HepG2 (cell line): ENCODE measurements at regions not wholly inside any gene's neighbourhood (a gene's known extent, or its start where the extent isn't known, plus 50 kb on each side); places are given as distances from the start of the nearest gene placed in this dataset.

Source experiments
- ATAC-seq: fragments of 200-7000 bp; cut with Tn5 transposase; 3 replicates; pipeline ENCODE4 v1.9.1; 2020; ENCODE audit warnings: mild to moderate bottlenecking, moderate library complexity
- BruUV-seq: library from RNA; stranded (reverse); fragments of 400-500 nt; replicated peaks from 2 replicates; lab custom pipeline; 2021; lab: Mats Ljungman, UMichigan
- CTCF ChIA-PET: fragments of 300-600 bp; formaldehyde crosslinking; extraction: SDS; loops from one replicate; lab custom pipeline; 2021; ENCODE audit warnings: low total read pairs, inconsistent platforms, low intra/inter-chr PET ratio; lab: Yijun Ruan, JAX
- POLR2A ChIA-PET: fragments of 350-600 bp; sonication (Branson Sonifier 250); formaldehyde crosslinking; loops from one replicate; lab custom pipeline; 2020; ENCODE audit warnings: antibody characterized with exemption, inconsistent platforms; lab: Yijun Ruan, JAX
- DNase-seq: peaks from one replicate; pipeline ENCODE4 v3.0.0-alpha.2; 2015; ENCODE audit warnings: low spot score
- FAIRE-seq: peaks from 3 replicates; lab custom pipeline; 2011; peaks lifted over from hg19 to GRCh38; lab: Jason Lieb, UNC
- H2AFZ ChIP-seq: one replicate; pipeline ENCODE4 v1.6.1; 2011; ENCODE audit warnings: low read length, inconsistent platforms
- H3K27ac ChIP-seq: fragments of 300-600 bp; 3 replicates; pipeline ENCODE4 v1.8.0; 2011; ENCODE audit warnings: mixed run types, mild to moderate bottlenecking, mixed read lengths, low read length, inconsistent platforms; ENCODE audit not compliant: insufficient read depth; ENCODE audit errors: extremely low read length
- H3K27me3 ChIP-seq, 2 experiments: fragments of 200-600 bp in 1 of 2; 2 replicates in 1 of 2; 3 replicates in 1 of 2; pipeline versions ENCODE4 v1.6.0 to v1.8.0; 2011; ENCODE audit warnings: low read length in 2 of 2, mild to moderate bottlenecking in 2 of 2, moderate library complexity in 2 of 2, inconsistent platforms in 1 of 2; ENCODE audit not compliant: insufficient read depth in 2 of 2, control insufficient read depth in 1 of 2
- H3K36me3 ChIP-seq, 2 experiments: fragments of 200-600 bp in 1 of 2; replicated peaks in 1 of 2; 2 replicates in 1 of 2; 3 replicates in 1 of 2; pipeline versions ENCODE4 v1.5.1 to v1.8.0; 2011; ENCODE audit warnings: low read length in 2 of 2, inconsistent platforms in 1 of 2; ENCODE audit not compliant: insufficient read depth in 2 of 2, control insufficient read depth in 1 of 2
- H3K4me1 ChIP-seq: 2 replicates; pipeline ENCODE4 v1.5.1; 2012; ENCODE audit warnings: low read length, inconsistent platforms; ENCODE audit not compliant: insufficient read depth
- H3K4me2 ChIP-seq: 2 replicates; pipeline ENCODE4 v1.6.0; 2011; ENCODE audit warnings: low read depth, low read length, inconsistent platforms
- H3K4me3 ChIP-seq, 3 experiments: fragments of 200-600 bp in 1 of 3; sonication (generic), shearing (Covaris generic) in 1 of 3; replicated peaks in 1 of 3; 2 replicates each; pipeline ENCODE4 v1.5.1; 2011 to 2016; ENCODE audit warnings: low read length in 3 of 3, inconsistent platforms in 2 of 3, low read depth in 2 of 3, mild to moderate bottlenecking in 2 of 3, control low read depth in 1 of 3, mixed read lengths in 1 of 3; ENCODE audit not compliant: insufficient read depth in 1 of 3
- H3K79me2 ChIP-seq: one replicate; pipeline ENCODE4 v1.6.1; 2011; ENCODE audit warnings: low read length, inconsistent platforms; ENCODE audit not compliant: insufficient read depth
- H3K9ac ChIP-seq: 2 replicates; pipeline ENCODE4 v1.6.0; 2011; ENCODE audit warnings: mild to moderate bottlenecking, low read depth, low read length, inconsistent platforms; ENCODE audit not compliant: insufficient read depth
- H3K9me3 ChIP-seq: 2 replicates; pipeline ENCODE4 v1.5.1; 2012; ENCODE audit warnings: mild to moderate bottlenecking, low read length
- H4K20me1 ChIP-seq: 2 replicates; pipeline ENCODE4 v1.6.0; 2011; ENCODE audit warnings: inconsistent platforms, mild to moderate bottlenecking, low read length, moderate library complexity; ENCODE audit not compliant: insufficient read depth
- ONECUT2 ChIP-seq: sonication (generic); formaldehyde crosslinking; IDR thresholded peaks from 2 replicates; pipeline ENCODE4 v1.4.0; 2020; ENCODE audit warnings: missing genetic modification reagents
- PLRG1 ChIP-seq: fragments of 450-650 bp; conservative IDR thresholded peaks from 2 replicates; pipeline ENCODE4 v1.6.1; 2016
- STAG1 ChIP-seq: sonication (generic); formaldehyde crosslinking; IDR thresholded peaks from 2 replicates; pipeline ENCODE4 v1.4.0; 2020; ENCODE audit warnings: missing genetic modification reagents
- ZFAT ChIP-seq: sonication (generic); formaldehyde crosslinking; conservative IDR thresholded peaks from 2 replicates; pipeline ENCODE4 v1.8.1; 2023; ENCODE audit warnings: missing genetic modification reagents, inconsistent platforms
- WGBS: methylation state at CpG from one replicate; pipeline ENCODE4 v1.1.6; 2017; ENCODE audit warnings: low lambda C conversion rate; 5-methylcytosine and 5-hydroxymethylcytosine counted together
- in situ Hi-C: cut with HindIII; loops from 2 replicates; pipeline ENCODE4 v1.10.0; 2017; ENCODE audit warnings: low pct_unique_long_range_greater_than_20kb; ENCODE audit not compliant: extremely low pct_ligation_motif_present
- intact Hi-C: fragments of 100-400 bp; cut with micrococcal nuclease; formaldehyde crosslinking; loops from one replicate; pipeline ENCODE4 v1.10.0; 2022; ENCODE audit not compliant: unreplicated experiment
- TF ChIP-seq, protein P1 (sequence below): sonication (generic); formaldehyde crosslinking; IDR thresholded peaks from 2 replicates; pipeline ENCODE4 v1.8.1; 2022; ENCODE audit warnings: low read depth, mild to moderate bottlenecking, missing genetic modification reagents
- TF ChIP-seq, protein P2 (sequence below): sonication (generic); formaldehyde crosslinking; IDR thresholded peaks from 2 replicates; pipeline ENCODE4 v1.4.0; 2020; ENCODE audit warnings: mild to moderate bottlenecking, missing genetic modification reagents
- TF ChIP-seq, protein P3 (sequence below): IDR thresholded peaks from 2 replicates; pipeline ENCODE4 v1.4.0; 2020; ENCODE audit warnings: mild to moderate bottlenecking, missing genetic modification reagents

DNA sequence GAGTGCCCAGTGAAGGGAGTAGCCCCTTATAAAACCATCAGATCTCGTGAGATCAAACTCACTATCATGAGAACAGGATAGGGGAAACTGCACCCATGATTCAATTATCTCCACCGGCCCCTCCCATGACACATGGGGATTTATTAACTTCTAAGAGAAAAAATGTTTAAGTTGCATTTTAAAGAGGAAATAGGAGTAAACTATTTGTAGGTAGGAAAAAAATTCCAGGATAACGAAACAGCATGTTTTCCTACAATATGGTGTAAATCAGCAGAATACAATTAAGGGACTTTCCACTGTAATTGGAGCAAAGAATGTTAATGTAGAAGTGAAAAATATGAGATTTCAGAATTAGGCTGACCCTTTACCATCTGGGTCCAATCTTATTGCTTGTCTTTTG lies 63.9 kb downstream of the FBXO5 start:
- no peaks in the 10 kb centered on the region for H4K20me1 ChIP-seq
- ATAC-seq, result no peak
- POLR2A ChIA-PET, result no interaction called here
- no peak overlapping the region for H3K27ac ChIP-seq
- CTCF ChIA-PET, result no interaction called here
- DNase-seq, result no peak
- H3K9ac ChIP-seq, result no peak overlapping the region
- H3K9me3 ChIP-seq, result peaks cover 5% of the 10 kb centered on the region; the same call in 1 of the 2 replicates
- no peak for FAIRE-seq
- H3K36me3 ChIP-seq, result no peaks in the 10 kb centered on the region
- no peak overlapping the region for H2AFZ ChIP-seq
- in situ Hi-C loops, result no loop called here
- H3K4me3 ChIP-seq, result no peak overlapping the region
- no peak overlapping the region for H3K4me2 ChIP-seq
- H3K27me3 ChIP-seq, result no peaks in the 10 kb centered on the region
- BruUV-seq, result no TSS peak
- no peaks in the 10 kb centered on the region for H3K4me1 ChIP-seq
- no peak for TF ChIP-seq STAG1
- TF ChIP-seq PLRG1, result no peak
- TF ChIP-seq, protein P1, sequence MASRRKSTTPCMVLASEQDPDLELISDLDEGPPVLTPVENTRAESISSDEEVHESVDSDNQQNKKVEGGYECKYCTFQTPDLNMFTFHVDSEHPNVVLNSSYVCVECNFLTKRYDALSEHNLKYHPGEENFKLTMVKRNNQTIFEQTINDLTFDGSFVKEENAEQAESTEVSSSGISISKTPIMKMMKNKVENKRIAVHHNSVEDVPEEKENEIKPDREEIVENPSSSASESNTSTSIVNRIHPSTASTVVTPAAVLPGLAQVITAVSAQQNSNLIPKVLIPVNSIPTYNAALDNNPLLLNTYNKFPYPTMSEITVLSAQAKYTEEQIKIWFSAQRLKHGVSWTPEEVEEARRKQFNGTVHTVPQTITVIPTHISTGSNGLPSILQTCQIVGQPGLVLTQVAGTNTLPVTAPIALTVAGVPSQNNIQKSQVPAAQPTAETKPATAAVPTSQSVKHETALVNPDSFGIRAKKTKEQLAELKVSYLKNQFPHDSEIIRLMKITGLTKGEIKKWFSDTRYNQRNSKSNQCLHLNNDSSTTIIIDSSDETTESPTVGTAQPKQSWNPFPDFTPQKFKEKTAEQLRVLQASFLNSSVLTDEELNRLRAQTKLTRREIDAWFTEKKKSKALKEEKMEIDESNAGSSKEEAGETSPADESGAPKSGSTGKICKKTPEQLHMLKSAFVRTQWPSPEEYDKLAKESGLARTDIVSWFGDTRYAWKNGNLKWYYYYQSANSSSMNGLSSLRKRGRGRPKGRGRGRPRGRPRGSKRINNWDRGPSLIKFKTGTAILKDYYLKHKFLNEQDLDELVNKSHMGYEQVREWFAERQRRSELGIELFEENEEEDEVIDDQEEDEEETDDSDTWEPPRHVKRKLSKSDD (CRISPR knock-in tag), result no peak
- TF ChIP-seq, protein P2, sequence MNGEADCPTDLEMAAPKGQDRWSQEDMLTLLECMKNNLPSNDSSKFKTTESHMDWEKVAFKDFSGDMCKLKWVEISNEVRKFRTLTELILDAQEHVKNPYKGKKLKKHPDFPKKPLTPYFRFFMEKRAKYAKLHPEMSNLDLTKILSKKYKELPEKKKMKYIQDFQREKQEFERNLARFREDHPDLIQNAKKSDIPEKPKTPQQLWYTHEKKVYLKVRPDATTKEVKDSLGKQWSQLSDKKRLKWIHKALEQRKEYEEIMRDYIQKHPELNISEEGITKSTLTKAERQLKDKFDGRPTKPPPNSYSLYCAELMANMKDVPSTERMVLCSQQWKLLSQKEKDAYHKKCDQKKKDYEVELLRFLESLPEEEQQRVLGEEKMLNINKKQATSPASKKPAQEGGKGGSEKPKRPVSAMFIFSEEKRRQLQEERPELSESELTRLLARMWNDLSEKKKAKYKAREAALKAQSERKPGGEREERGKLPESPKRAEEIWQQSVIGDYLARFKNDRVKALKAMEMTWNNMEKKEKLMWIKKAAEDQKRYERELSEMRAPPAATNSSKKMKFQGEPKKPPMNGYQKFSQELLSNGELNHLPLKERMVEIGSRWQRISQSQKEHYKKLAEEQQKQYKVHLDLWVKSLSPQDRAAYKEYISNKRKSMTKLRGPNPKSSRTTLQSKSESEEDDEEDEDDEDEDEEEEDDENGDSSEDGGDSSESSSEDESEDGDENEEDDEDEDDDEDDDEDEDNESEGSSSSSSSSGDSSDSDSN, result no peak
- no peak for TF ChIP-seq ONECUT2
- TF ChIP-seq, protein P3, sequence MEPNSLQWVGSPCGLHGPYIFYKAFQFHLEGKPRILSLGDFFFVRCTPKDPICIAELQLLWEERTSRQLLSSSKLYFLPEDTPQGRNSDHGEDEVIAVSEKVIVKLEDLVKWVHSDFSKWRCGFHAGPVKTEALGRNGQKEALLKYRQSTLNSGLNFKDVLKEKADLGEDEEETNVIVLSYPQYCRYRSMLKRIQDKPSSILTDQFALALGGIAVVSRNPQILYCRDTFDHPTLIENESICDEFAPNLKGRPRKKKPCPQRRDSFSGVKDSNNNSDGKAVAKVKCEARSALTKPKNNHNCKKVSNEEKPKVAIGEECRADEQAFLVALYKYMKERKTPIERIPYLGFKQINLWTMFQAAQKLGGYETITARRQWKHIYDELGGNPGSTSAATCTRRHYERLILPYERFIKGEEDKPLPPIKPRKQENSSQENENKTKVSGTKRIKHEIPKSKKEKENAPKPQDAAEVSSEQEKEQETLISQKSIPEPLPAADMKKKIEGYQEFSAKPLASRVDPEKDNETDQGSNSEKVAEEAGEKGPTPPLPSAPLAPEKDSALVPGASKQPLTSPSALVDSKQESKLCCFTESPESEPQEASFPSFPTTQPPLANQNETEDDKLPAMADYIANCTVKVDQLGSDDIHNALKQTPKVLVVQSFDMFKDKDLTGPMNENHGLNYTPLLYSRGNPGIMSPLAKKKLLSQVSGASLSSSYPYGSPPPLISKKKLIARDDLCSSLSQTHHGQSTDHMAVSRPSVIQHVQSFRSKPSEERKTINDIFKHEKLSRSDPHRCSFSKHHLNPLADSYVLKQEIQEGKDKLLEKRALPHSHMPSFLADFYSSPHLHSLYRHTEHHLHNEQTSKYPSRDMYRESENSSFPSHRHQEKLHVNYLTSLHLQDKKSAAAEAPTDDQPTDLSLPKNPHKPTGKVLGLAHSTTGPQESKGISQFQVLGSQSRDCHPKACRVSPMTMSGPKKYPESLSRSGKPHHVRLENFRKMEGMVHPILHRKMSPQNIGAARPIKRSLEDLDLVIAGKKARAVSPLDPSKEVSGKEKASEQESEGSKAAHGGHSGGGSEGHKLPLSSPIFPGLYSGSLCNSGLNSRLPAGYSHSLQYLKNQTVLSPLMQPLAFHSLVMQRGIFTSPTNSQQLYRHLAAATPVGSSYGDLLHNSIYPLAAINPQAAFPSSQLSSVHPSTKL (CRISPR knock-in tag), result no peak
- no peak for TF ChIP-seq ZFAT
- TF ChIP-seq, all 625 proteins: peak for 0
- intact Hi-C loops, result no loop called here
- H3K79me2 ChIP-seq, result no peaks in the 10 kb centered on the region
- WGBS, result 3% methylated on average over 3 of the region's 3 CpGs
